ENCODE measurements at regions not wholly inside any gene's neighbourhood (a gene's known extent, or its start where the extent isn't known, plus 50 kb on each side); places are given as distances from the start of the nearest gene placed in this dataset.

DNA sequence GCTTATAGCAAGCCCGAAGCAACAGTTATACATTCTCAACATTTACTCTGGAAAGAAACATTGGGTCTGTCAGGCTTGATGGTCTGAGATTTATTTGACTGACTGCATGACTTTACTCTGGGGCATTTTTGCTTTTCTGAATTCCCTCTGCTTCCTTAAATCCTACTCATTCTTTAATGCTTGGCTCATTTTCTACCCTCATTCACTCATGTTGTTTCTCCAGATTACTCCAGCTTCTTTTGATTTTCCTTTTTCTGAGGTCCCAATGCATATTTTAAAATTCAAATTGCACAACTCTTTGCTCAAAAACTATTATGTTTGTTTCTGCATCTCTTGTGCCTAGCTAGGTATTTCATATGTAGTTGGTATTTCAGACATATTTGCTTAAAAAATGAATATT is 2002.9 kb upstream of the NUDT12 start:
- Histone ChIP-seq H3K9ac (ENCODE audit: low read length) (no peak overlapping the region), H3K36me3 (replicated peaks in 1 of 2; ENCODE audit: control extremely low read depth in 1 of 2, control insufficient read depth in 1 of 2, extremely low read depth in 1 of 2, insufficient read depth in 2 of 2, low read length in 1 of 2) (no peaks in the 10 kb centered on the region), H2AFZ (ENCODE audit: insufficient read depth, low read depth, low read length, poor library complexity, severe bottlenecking) (no peak overlapping the region), H3K27me3 (replicated peaks in 1 of 4; ENCODE audit: control extremely low read depth in 1 of 4, control insufficient read depth in 3 of 4, insufficient read depth in 4 of 4, low read length in 3 of 4) (no peaks in the 10 kb centered on the region), H3K9me3 (ENCODE audit: control extremely low read depth in 1 of 3, control insufficient read depth in 2 of 3, insufficient read depth in 1 of 3, low read length in 2 of 3) (peaks cover 0 to 8% (median 3%) of the 10 kb centered on the region in 3 donors), H3K4me3 (ENCODE audit: control extremely low read depth in 1 of 5, extremely low read depth in 1 of 5, insufficient read depth in 1 of 5, low read depth in 2 of 5, low read length in 4 of 5) (no peak overlapping the region), H3K27ac (ENCODE audit: low read length in 2 of 2) (no peak overlapping the region), H3K4me2 (replicated peaks; ENCODE audit: low read depth, low read length, poor library complexity, severe bottlenecking) (no peak overlapping the region), H4K20me1 (ENCODE audit: control insufficient read depth, insufficient read depth, low read length, poor library complexity, severe bottlenecking) (no peaks in the 10 kb centered on the region), H3K4me1 (ENCODE audit: control insufficient read depth in 2 of 2, insufficient read depth in 2 of 2, low read length in 2 of 2) (no peaks in the 10 kb centered on the region), H3K79me2 (ENCODE audit: control insufficient read depth, insufficient read depth, low read length) (no peaks in the 10 kb centered on the region)
- WGBS (ENCODE audit: insufficient coverage) = no CpG with 5 or more reads among the region's 1 CpG
- ChIA-PET CTCF (no interaction called here), POLR2A (no interaction called here)
- intact Hi-C loops (cut with micrococcal nuclease) = no loop called here
- H3K27ac Mint-ChIP-seq = no peak overlapping the region
- DNase-seq (no peak), ATAC-seq (ENCODE audit: low read depth) (no peak)
- no peak for TF ChIP-seq EZH2 (IDR thresholded peaks at IDR 0.05; ENCODE audit: borderline replicate concordance, insufficient read depth, low read depth, low read length, poor library complexity, severe bottlenecking)
- TF ChIP-seq, protein P1, sequence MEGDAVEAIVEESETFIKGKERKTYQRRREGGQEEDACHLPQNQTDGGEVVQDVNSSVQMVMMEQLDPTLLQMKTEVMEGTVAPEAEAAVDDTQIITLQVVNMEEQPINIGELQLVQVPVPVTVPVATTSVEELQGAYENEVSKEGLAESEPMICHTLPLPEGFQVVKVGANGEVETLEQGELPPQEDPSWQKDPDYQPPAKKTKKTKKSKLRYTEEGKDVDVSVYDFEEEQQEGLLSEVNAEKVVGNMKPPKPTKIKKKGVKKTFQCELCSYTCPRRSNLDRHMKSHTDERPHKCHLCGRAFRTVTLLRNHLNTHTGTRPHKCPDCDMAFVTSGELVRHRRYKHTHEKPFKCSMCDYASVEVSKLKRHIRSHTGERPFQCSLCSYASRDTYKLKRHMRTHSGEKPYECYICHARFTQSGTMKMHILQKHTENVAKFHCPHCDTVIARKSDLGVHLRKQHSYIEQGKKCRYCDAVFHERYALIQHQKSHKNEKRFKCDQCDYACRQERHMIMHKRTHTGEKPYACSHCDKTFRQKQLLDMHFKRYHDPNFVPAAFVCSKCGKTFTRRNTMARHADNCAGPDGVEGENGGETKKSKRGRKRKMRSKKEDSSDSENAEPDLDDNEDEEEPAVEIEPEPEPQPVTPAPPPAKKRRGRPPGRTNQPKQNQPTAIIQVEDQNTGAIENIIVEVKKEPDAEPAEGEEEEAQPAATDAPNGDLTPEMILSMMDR (IDR thresholded peaks at IDR 0.05) = no peak
- H3K27me3 Mint-ChIP-seq = no peaks in the 10 kb centered on the region
- H3K4me1 Mint-ChIP-seq = no peaks in the 10 kb centered on the region
- no peak overlapping the region for H3K4me3 Mint-ChIP-seq
- peaks cover 3% of the 10 kb centered on the region for H3K9me3 Mint-ChIP-seq (ENCODE audit: insufficient read depth)

DNA sequence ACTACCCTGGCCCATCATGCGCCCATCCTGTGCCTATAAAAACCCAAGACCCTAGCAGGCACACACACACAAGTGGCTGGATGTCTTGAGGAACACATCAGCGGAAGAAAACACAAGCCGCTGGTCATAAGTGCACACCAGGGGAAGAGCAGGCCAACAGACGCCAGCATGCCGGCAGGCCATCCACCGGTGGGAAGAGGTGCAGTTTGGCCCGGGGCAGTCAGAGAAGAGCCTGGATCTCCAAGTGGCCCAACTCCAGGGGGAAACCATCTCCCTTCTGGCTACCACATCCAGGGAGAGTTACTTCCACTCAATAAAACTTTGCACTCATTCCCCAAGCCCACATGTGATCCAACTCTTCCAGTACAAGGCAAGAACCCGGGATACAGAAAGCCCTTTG is 2001.3 kb upstream of the NUDT12 start:
- H3K9me3 ChIP-seq (ENCODE audit: control extremely low read depth in 1 of 3, control insufficient read depth in 2 of 3, insufficient read depth in 1 of 3, low read length in 2 of 3) = peaks cover 0 to 11% (median 3%) of the 10 kb centered on the region in 3 donors
- H4K20me1 ChIP-seq (ENCODE audit: control insufficient read depth, insufficient read depth, low read length, poor library complexity, severe bottlenecking) = no peaks in the 10 kb centered on the region
- H3K9ac ChIP-seq (ENCODE audit: low read length) = no peak overlapping the region
- no peaks in the 10 kb centered on the region for H3K27me3 Mint-ChIP-seq
- H3K4me1 ChIP-seq (ENCODE audit: control insufficient read depth in 2 of 2, insufficient read depth in 2 of 2, low read length in 2 of 2) = no peaks in the 10 kb centered on the region
- H3K9me3 Mint-ChIP-seq (ENCODE audit: insufficient read depth) = peaks cover 3% of the 10 kb centered on the region
- ChIA-PET POLR2A (no interaction called here), CTCF (no interaction called here)
- no peaks in the 10 kb centered on the region for H3K79me2 ChIP-seq (ENCODE audit: control insufficient read depth, insufficient read depth, low read length)
- H3K4me3 ChIP-seq (ENCODE audit: control extremely low read depth in 1 of 5, extremely low read depth in 1 of 5, insufficient read depth in 1 of 5, low read depth in 2 of 5, low read length in 4 of 5) = no peak overlapping the region
- no peak overlapping the region for H3K27ac ChIP-seq (ENCODE audit: low read length in 2 of 2)
- TF ChIP-seq EZH2 (IDR thresholded peaks at IDR 0.05; ENCODE audit: borderline replicate concordance, insufficient read depth, low read depth, low read length, poor library complexity, severe bottlenecking) = no peak
- TF ChIP-seq, protein P1 (IDR thresholded peaks at IDR 0.05) = no peak
- no peaks in the 10 kb centered on the region for H3K4me1 Mint-ChIP-seq
- DNase-seq (no peak), ATAC-seq (ENCODE audit: low read depth) (no peak)
- H3K4me3 Mint-ChIP-seq = no peak overlapping the region
- H3K4me2 ChIP-seq (replicated peaks; ENCODE audit: low read depth, low read length, poor library complexity, severe bottlenecking) = no peak overlapping the region
- no peaks in the 10 kb centered on the region for H3K27me3 ChIP-seq (replicated peaks in 1 of 4; ENCODE audit: control extremely low read depth in 1 of 4, control insufficient read depth in 3 of 4, insufficient read depth in 4 of 4, low read length in 3 of 4)
- H2AFZ ChIP-seq (ENCODE audit: insufficient read depth, low read depth, low read length, poor library complexity, severe bottlenecking) = no peak overlapping the region
- H3K27ac Mint-ChIP-seq = no peak overlapping the region
- no peaks in the 10 kb centered on the region for H3K36me3 ChIP-seq (replicated peaks in 1 of 2; ENCODE audit: control extremely low read depth in 1 of 2, control insufficient read depth in 1 of 2, extremely low read depth in 1 of 2, insufficient read depth in 2 of 2, low read length in 1 of 2)
- intact Hi-C loops (cut with micrococcal nuclease) = no loop called here
- 93% methylated on average over 8 of the region's 8 CpGs for WGBS (ENCODE audit: insufficient coverage)
